Calu3 (cell line): ENCODE measurements at regions not wholly inside any gene's neighbourhood (a gene's known extent, or its start where the extent isn't known, plus 50 kb on each side); places are given as distances from the start of the nearest gene placed in this dataset.

Experiments
- BruUV-seq: library from RNA; stranded (reverse); fragments of 400-500 nt; replicated peaks from 2 replicates; lab custom pipeline; 2021; lab: Mats Ljungman, UMichigan
- CTCF ChIA-PET: fragments of 300-600 bp; sonication (Branson Sonifier 250); formaldehyde crosslinking; loops from one replicate; lab custom pipeline; 2022; ENCODE audit warnings: antibody characterized with exemption; lab: Charles Lee
- DNase-seq: peaks from one replicate; pipeline ENCODE4 v3.0.0; 2022
- H3K27ac Mint-ChIP-seq: one replicate; pipeline ENCODE4 v1.8.0; 2022; ENCODE audit warnings: mixed read lengths; ENCODE audit not compliant: unreplicated experiment
- H3K27me3 Mint-ChIP-seq: one replicate; pipeline ENCODE4 v1.8.0; 2022; ENCODE audit warnings: mixed read lengths; ENCODE audit not compliant: unreplicated experiment
- H3K36me3 Mint-ChIP-seq: one replicate; pipeline ENCODE4 v1.8.0; 2022; ENCODE audit warnings: mild to moderate bottlenecking, moderate library complexity, mixed read lengths; ENCODE audit not compliant: insufficient read depth, unreplicated experiment
- H3K4me1 Mint-ChIP-seq: one replicate; pipeline ENCODE4 v1.8.0; 2022; ENCODE audit warnings: mild to moderate bottlenecking, low read depth, mixed read lengths; ENCODE audit not compliant: unreplicated experiment
- H3K4me3 Mint-ChIP-seq: one replicate; pipeline ENCODE4 v1.8.0; 2022; ENCODE audit warnings: mild to moderate bottlenecking, low read depth, moderate library complexity, mixed read lengths; ENCODE audit not compliant: unreplicated experiment
- H3K9me3 Mint-ChIP-seq: one replicate; pipeline ENCODE4 v1.8.0; 2022; ENCODE audit warnings: low read depth, mixed read lengths; ENCODE audit not compliant: unreplicated experiment
- CTCF ChIP-seq: fragments of 200-600 bp; IDR thresholded peaks from one replicate; pipeline ENCODE4 v1.8.0; 2022; ENCODE audit warnings: antibody characterized with exemption; ENCODE audit not compliant: unreplicated experiment
- intact Hi-C: fragments of 100-400 bp; cut with micrococcal nuclease; formaldehyde crosslinking; loops from one replicate; pipeline ENCODE4 v1.10.0; 2022; ENCODE audit not compliant: unreplicated experiment

DNA sequence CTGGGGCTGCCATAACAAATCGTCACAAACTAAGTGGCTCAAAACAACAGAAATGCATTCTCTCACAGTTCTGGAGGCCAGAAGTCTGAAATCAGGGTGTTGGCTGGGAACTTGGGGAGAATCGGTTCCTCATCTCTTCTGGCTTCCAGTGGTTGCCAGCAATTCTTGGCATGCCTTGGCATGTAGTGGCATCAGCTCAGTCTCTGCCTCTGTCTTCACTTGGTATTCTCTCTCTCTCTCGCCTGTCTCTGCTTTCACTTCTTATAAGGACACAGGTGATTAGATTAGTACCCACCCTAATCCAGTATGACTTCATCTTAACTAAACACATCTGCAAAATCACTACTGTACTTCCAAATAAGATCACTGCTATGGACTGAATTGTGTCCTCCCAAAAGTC, 695.4 kb upstream of the ID2 start:
- intact Hi-C loops = no loop called here
- Mint-ChIP-seq H3K9me3 (peaks cover 2% of the 10 kb centered on the region), H3K4me3 (no peak overlapping the region), H3K4me1 (peaks cover 6% of the 10 kb centered on the region), H3K27ac (no peak overlapping the region), H3K27me3 (no peaks in the 10 kb centered on the region), H3K36me3 (no peaks in the 10 kb centered on the region)
- no peak for DNase-seq
- no peak for TF ChIP-seq CTCF
- CTCF ChIA-PET = no interaction called here
- BruUV-seq = no TSS peak

DNA sequence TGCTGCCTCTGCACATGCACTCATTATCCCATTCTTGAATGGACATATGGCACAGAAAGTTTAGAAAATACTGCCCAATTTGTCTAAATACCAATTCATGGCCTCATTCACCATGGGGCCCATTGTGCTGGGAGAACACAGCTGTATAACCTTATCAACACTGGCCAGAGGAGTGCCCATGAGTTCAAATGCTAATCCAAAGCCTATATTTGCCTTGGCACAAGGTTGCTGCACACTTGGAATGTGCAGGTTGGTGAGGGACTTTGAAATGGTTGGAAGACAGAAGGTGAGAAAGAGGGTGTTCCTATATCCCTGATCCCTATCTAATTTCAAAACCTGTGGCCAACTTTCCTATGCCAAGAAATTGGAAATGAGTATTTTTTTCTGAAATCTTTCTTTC, 693.9 kb upstream of the ID2 start:
- no TSS peak for BruUV-seq
- CTCF ChIA-PET = no interaction called here
- Mint-ChIP-seq H3K4me3 (no peak overlapping the region), H3K9me3 (peaks cover 2% of the 10 kb centered on the region), H3K4me1 (peaks cover 12% of the 10 kb centered on the region), H3K27ac (no peak overlapping the region), H3K27me3 (no peaks in the 10 kb centered on the region), H3K36me3 (no peaks in the 10 kb centered on the region)
- intact Hi-C loops = no loop called here
- no peak for TF ChIP-seq CTCF
- no peak for DNase-seq

- Mint-ChIP-seq H3K36me3 (no peaks in the 10 kb centered on the region), H3K4me3 (no peak overlapping the region), H3K9me3 (peaks cover 2% of the 10 kb centered on the region), H3K4me1 (peaks cover 17% of the 10 kb centered on the region), H3K27ac (no peak overlapping the region), H3K27me3 (no peaks in the 10 kb centered on the region)
- intact Hi-C loops = no loop called here
- TF ChIP-seq CTCF = no peak
- BruUV-seq = no TSS peak
- CTCF ChIA-PET = no interaction called here
- no peak for DNase-seq
Measured at GRCh38 chr2:7988440-7988839, 693.4 kb upstream of the ID2 start.

DNA sequence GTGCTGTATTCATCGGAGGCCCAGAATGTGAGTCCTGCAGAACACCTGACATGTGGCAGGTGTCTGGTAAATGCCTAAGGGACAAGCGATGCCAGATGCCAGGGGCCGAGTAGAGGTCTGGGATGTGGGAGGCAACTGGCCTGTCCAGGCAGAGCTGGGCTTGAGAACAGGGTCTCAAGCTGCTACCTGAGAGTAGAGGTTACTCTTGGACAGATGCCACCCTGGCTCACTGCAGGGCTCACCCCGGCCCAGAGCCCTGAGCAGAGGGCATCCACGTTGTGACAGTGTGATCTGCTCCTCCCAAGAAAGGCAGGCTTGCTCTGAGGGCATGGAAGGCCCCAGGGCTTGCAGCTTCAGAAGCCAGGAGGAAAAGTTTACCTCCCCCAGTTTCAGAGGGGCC, 692.0 kb upstream of the ID2 start:
- Mint-ChIP-seq H3K36me3 (no peaks in the 10 kb centered on the region), H3K27ac (no peak overlapping the region), H3K4me1 (peaks cover 18% of the 10 kb centered on the region), H3K4me3 (no peak overlapping the region), H3K27me3 (no peaks in the 10 kb centered on the region), H3K9me3 (peaks cover 2% of the 10 kb centered on the region)
- no peak for DNase-seq
- intact Hi-C loops = no loop called here
- no peak for TF ChIP-seq CTCF
- CTCF ChIA-PET = no interaction called here
- no TSS peak for BruUV-seq
